Activated CD4-positive, alpha-beta T cell treated with anti-CD3 and anti-CD28 coated beads for 4 hours (primary cell): ENCODE measurements at regions not wholly inside any gene's neighbourhood (a gene's known extent, or its start where the extent isn't known, plus 50 kb on each side); places are given as distances from the start of the nearest gene placed in this dataset.

Experiments used
- DNase-seq, 2 donors: peaks; one replicate each; pipeline ENCODE4 v3.0.0-alpha.2; 2020

DNA sequence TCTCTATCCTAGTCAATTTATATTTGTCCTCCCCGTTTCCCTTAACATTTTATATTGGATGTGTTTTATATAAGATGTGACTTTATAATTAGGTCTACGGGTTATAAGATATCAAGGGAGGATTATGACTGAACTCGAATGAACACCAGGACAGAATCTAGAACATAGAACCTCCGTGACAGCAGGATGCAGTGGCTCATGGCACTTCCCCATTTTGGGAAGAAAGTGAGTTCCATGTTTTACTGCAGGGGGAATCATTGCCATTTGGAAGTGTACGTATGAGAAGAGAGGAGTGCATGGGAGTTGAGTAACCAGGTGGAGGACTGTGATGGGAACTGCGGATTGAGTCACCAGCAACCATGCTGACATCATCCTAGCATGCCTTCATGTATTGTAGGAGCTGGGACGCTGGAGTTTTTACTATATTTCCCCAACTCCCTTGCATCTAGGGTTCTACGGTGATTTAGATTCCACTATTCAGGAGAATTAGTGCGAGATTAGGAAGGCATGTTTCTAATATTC lies 56.1 kb upstream of the FOXC1 start:
- no peak for DNase-seq

DNA sequence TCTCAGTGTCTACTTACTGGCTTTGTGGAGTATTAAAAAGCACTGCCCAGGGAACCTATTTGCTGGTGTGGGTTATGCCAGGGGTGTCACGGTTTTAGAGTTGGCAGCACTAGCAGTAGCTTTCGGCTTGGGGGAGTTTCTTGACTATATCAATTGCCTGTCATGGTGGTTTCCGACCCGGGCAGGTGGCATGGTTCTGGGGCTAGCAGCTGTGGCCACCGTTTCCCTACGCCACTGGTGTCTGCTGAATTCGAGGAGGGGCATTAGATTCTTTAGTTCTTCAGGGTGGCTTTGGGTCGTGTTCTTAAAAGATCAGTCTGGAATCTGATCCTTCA lies 55.6 kb upstream of the FOXC1 start:
- no peak for DNase-seq

DNA sequence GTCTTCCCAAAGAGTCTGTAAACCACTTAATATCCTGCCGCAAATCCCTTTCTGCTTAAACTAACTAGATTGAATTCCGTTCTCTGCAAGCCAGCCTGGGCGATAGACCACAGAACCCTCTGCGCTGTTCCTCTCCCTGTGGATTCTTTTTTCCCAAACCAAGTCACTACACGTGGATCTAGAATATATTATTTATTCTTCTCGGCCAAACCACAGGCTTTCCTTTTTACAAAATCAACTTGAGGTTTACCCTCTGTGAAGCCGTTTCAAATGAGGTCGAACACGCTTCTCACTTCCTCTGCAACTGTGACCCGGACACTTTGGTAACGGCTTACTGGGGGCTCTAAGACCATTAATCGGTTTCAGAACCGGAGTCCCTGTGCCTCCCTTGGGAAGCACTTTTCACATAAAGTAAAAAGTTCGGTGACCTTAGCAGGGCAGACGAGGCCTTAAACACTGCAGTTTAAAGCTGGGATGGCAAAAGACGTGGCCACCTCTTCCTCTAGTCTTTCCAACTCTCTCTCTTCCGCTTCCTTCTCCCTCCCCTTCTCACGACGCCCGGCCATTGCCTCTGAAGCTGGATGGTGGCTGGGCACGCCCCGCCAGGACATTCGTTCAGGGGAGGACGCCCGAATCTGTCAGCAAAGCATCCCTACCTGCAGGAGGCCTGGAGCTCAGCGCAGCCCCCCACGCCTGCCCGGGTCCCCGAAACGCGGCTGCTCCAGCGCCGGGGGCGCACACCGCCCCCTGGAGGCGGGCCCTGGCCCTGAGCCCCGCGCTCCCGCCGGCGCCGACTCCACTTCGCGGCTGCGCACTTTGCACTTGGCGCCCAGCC lies 55.0 kb upstream of the FOXC1 start:
- DNase-seq, result peak; percentile 57 to 65

DNA sequence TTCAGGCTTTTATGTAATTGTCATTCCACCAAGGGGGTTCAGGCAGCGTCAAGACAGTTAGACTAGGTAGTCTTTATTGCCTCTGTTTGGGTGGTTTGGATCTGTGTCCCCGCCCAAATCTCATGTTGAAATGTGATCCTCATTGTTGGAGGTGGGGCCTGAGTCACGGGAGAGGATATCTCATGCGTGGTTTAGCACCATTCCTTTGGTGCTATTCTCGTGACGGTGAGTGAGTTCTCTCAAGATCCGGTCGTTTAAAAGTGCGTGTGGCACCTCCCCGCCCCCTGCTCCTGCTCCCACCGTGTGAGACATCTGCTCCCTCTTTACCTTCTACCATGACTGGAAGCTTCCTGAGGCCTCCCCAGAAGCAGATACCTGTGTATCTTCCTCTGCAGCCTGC lies 51.3 kb upstream of the FOXC1 start:
- no peak for DNase-seq
